ENCODE measurements at regions not wholly inside any gene's neighbourhood (a gene's known extent, or its start where the extent isn't known, plus 50 kb on each side); places are given as distances from the start of the nearest gene placed in this dataset.
"Not testable (repeated sequence)": the region's sequence is repeated elsewhere in the genome, so short reads cannot be mapped to it uniquely, and the experiment has no call there.

DNA sequence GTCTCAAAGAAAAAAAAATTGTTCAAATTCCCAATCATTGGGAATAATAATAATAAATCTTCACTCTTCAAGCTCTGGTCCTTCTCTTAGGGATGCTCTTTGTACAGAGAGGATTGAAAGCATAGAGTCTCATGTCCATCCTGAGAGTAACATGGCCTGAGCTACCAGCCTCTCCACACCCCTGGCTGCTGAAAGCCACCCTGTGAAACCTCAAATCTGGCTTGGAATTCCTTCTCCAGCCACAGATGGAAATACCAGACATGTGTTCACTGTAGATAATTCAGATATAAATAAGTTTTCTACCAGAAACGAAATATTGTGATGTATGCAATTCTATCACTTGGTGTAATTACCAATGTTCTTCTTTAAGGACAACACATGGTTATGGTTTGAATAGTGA, 140.6 kb downstream of the ARSF start:
- DNase-seq, result no peak

GRCh38 chrX:3178329-3178728, 137.1 kb downstream of the ARSF start:
- DNase-seq, result no peak

DNA sequence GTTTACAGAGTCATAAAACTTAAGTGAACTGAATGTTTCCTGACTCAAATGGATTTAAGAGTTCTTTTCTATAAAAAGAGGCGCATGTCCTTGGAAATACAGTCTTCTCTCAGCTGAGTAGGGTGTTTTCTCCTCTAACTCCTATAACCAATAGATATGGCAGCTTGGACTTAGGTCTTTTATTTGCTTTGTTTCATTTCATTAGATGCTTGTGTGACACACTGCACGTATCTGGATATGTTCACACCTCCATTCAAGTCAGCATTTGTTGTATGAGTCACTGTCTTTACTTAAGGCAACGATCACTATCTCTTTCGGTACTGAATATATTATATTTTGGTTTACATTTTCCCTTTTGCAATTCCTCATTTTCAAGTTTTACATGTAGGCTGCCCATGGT, 136.6 kb downstream of the ARSF start:
- DNase-seq, result no peak

GRCh38 chrX:3176439-3176820, 135.2 kb downstream of the ARSF start:
- DNase-seq, result no peak

DNA sequence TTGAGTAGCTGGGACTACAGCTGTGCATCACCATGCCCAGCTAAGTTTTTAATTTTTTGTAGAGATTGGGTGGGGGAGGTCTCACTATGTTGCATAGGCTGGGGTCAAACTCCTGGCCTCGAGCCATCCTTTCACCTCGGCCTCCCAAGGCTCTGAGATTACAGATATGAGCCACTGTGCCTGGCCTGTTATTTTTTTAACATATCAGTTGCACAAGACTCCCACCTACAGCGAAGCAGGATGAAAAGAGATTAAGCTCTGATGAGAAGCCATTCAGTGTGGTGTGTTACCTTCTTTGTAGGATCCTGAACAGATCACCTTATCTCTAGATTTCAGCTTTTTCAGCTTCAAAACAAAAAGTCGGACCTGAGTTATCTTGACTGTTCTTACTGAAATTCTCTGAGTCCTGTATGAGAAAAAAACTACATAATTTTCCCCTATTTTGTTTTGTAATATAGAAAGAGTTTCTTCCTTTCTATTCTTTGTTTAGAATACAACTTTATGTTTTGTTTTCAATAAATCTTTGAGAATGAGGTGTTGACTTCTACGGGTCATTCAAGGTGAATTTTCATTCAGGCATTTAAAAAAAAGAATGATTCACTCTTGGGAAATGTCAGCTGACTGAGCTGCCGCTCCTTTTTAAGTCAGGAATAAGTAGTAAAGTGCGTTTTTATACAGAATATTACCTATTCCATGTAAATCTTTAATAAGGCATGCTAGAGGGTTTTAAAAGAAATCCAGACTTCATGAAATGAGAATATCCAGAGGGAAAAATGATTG, 134.6 kb downstream of the ARSF start:
- DNase-seq, result peak; percentile 0

GRCh38 chrX:3172156-3172555, 130.9 kb downstream of the ARSF start:
- DNase-seq, result not testable (repeated sequence)

DNA sequence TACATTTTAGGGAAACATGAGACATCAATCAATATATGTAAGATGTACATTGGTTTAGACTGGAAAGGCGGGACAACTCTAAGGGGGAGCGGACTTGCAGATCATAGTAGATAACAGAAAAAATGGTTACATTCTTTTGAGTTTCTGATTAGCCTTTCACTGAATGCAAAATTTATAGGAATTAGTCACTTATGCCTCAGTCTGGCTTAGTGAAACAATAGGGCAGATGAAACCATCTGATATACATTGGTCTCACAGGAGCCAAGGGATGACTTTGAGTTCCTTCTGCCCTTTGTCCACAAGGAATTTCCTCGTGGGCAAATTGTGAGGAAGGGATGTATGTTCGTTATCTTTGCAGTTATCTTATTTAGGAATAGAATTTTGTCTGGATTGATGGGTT, 128.2 kb downstream of the ARSF start:
- no peak for DNase-seq

DNA sequence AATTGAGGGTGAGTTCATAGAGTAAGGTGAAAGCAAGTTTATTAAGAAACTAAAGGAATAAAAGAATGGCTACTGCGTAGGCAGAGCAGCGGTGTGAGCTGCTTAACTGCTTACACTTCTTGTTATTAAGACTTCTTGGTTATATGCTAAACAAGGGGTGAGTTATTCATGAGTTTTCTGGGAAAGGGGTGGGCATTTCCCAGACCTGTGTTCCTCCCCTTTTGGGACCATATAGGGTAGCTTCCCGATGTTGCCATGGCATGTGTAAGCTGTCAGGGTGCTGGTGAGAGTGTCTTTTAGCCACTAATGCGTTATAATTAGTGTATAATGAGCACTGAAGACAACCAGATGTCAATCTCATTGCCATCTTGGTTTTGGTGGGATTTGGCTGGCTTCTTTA, 126.5 kb downstream of the ARSF start:
- DNase-seq, result no peak

- no peak for DNase-seq
These were observed 125.6 kb downstream of the ARSF start for GRCh38 chrX:3166670-3167455.

DNA sequence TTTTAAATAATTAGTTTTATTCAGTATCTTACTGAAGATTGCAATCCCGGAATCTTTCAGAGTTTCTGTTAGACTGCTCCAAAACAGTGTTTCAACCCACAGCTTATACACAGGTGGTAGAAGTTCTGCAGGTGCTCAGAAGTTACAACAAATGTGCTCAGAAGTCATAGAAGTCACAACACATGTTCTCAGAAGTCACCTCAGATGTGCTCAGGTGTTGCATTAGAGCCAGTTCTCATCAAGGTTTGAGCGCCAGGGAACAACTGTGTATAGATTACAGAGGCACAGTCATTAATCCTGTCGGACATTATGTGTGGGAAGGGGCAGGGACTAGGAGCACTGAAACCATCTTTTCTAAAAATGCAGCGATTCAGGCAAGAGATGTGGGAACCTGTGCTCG, 124.5 kb downstream of the ARSF start:
- no peak for DNase-seq
